Ishikawa (cell line): ENCODE measurements at regions not wholly inside any gene's neighbourhood (a gene's known extent, or its start where the extent isn't known, plus 50 kb on each side); places are given as distances from the start of the nearest gene placed in this dataset.

Experiments
- CEBPB ChIP-seq: IDR thresholded peaks from 2 replicates; pipeline ENCODE4 v1.6.1; 2012
- CREB1 ChIP-seq: IDR thresholded peaks from 2 replicates; pipeline ENCODE4 v1.6.1; 2012; ENCODE audit warnings: low read depth
- EGR1 ChIP-seq: IDR thresholded peaks from 2 replicates; pipeline ENCODE4 v1.6.1; 2012
- EP300 ChIP-seq: IDR thresholded peaks from 2 replicates; pipeline ENCODE4 v1.6.1; 2012; ENCODE audit warnings: borderline replicate concordance
- FOXM1 ChIP-seq: IDR thresholded peaks from 2 replicates; pipeline ENCODE4 v1.6.1; 2012; ENCODE audit warnings: low read depth, borderline replicate concordance
- NFIC ChIP-seq: IDR thresholded peaks from 2 replicates; pipeline ENCODE4 v1.6.1; 2012
- RAD21 ChIP-seq: IDR thresholded peaks from 2 replicates; pipeline ENCODE4 v1.6.1; 2012; ENCODE audit warnings: low read depth
- TCF12 ChIP-seq: IDR thresholded peaks from 2 replicates; pipeline ENCODE4 v1.6.1; 2012; ENCODE audit warnings: low read depth
- TEAD4 ChIP-seq: IDR thresholded peaks from 2 replicates; pipeline ENCODE4 v1.6.1; 2012
- TF ChIP-seq, protein P1 (sequence below): IDR thresholded peaks from 2 replicates; pipeline ENCODE4 v1.6.1; 2012
- TF ChIP-seq, protein P2 (sequence below): IDR thresholded peaks from 2 replicates; pipeline ENCODE4 v1.6.1; 2012
- TF ChIP-seq, protein P3 (sequence below): IDR thresholded peaks from 2 replicates; pipeline ENCODE4 v1.6.1; 2012; ENCODE audit warnings: low read depth, mild to moderate bottlenecking

DNA sequence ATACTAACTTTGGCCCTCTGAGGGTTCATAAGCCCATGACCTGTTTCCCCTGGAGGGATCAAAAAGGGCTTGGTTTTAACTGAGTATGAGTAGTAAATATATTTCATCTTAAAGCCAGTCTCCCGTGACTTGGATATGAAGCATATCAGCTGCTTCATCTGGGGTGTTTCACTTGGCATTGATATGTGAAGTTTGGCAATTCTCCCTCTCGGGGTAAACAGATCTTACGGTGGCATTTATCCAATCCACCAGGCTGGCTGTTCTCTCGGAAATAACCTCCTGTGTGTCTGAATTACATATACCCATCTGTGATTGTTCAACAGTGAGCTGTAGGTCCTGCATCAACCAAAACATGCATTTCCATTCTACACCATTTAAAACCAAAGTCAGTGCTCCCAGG is 130.7 kb downstream of the ADAM29 start:
- TF ChIP-seq RAD21 (no peak), NFIC (no peak), TEAD4 (no peak), EP300 (no peak), EGR1 (no peak), CEBPB (no peak), FOXM1 (no peak), CREB1 (no peak), TCF12 (no peak)
- TF ChIP-seq, protein P1, sequence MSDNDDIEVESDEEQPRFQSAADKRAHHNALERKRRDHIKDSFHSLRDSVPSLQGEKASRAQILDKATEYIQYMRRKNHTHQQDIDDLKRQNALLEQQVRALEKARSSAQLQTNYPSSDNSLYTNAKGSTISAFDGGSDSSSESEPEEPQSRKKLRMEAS, result no peak
- TF ChIP-seq, protein P2, sequence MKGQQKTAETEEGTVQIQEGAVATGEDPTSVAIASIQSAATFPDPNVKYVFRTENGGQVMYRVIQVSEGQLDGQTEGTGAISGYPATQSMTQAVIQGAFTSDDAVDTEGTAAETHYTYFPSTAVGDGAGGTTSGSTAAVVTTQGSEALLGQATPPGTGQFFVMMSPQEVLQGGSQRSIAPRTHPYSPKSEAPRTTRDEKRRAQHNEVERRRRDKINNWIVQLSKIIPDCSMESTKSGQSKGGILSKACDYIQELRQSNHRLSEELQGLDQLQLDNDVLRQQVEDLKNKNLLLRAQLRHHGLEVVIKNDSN, result no peak
- TF ChIP-seq, protein P3, sequence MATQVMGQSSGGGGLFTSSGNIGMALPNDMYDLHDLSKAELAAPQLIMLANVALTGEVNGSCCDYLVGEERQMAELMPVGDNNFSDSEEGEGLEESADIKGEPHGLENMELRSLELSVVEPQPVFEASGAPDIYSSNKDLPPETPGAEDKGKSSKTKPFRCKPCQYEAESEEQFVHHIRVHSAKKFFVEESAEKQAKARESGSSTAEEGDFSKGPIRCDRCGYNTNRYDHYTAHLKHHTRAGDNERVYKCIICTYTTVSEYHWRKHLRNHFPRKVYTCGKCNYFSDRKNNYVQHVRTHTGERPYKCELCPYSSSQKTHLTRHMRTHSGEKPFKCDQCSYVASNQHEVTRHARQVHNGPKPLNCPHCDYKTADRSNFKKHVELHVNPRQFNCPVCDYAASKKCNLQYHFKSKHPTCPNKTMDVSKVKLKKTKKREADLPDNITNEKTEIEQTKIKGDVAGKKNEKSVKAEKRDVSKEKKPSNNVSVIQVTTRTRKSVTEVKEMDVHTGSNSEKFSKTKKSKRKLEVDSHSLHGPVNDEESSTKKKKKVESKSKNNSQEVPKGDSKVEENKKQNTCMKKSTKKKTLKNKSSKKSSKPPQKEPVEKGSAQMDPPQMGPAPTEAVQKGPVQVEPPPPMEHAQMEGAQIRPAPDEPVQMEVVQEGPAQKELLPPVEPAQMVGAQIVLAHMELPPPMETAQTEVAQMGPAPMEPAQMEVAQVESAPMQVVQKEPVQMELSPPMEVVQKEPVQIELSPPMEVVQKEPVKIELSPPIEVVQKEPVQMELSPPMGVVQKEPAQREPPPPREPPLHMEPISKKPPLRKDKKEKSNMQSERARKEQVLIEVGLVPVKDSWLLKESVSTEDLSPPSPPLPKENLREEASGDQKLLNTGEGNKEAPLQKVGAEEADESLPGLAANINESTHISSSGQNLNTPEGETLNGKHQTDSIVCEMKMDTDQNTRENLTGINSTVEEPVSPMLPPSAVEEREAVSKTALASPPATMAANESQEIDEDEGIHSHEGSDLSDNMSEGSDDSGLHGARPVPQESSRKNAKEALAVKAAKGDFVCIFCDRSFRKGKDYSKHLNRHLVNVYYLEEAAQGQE, result no peak
